Large intestine (tissue), 3 donors: ENCODE measurements at regions not wholly inside any gene's neighbourhood (a gene's known extent, or its start where the extent isn't known, plus 50 kb on each side); places are given as distances from the start of the nearest gene placed in this dataset.

Experiments used
- DNase-seq, 2 donors: peaks; one replicate each; pipeline versions ENCODE4 v3.0.0 to v3.0.0-alpha.2; 2013
- H3K27ac ChIP-seq: one replicate; pipeline ENCODE4 v1.5.1; 2013; ENCODE audit warnings: low read length
- H3K27me3 ChIP-seq: 2 replicates; pipeline ENCODE4 v1.6.1; 2013; ENCODE audit warnings: low read length; ENCODE audit not compliant: control insufficient read depth, insufficient read depth
- H3K36me3 ChIP-seq: 2 replicates; pipeline ENCODE4 v1.6.1; 2013; ENCODE audit warnings: low read length; ENCODE audit not compliant: control insufficient read depth, insufficient read depth
- H3K4me1 ChIP-seq: one replicate; pipeline ENCODE4 v1.6.1; 2013; ENCODE audit warnings: low read length; ENCODE audit not compliant: control insufficient read depth, insufficient read depth
- H3K4me3 ChIP-seq: one replicate; pipeline ENCODE4 v1.5.1; 2013; ENCODE audit warnings: low read length
- H3K9me3 ChIP-seq: one replicate; pipeline ENCODE4 v1.6.1; 2013; ENCODE audit warnings: mild to moderate bottlenecking, low read depth, low read length, moderate library complexity; ENCODE audit not compliant: control insufficient read depth
- WGBS: methylation state at CpG from one replicate; pipeline ENCODE4 v1.1.5; 2013; ENCODE audit warnings: low lambda C conversion rate; ENCODE audit not compliant: insufficient coverage; 5-methylcytosine and 5-hydroxymethylcytosine counted together

GRCh38 chr10:36506697-36507496 lies 618.5 kb upstream of the ANKRD30A start:
- no peaks in the 10 kb centered on the region for H3K36me3 ChIP-seq
- H3K4me1 ChIP-seq: no peaks in the 10 kb centered on the region
- no peaks in the 10 kb centered on the region for H3K27me3 ChIP-seq
- H3K27ac ChIP-seq: no peak overlapping the region
- no peak overlapping the region for H3K4me3 ChIP-seq
- H3K9me3 ChIP-seq: no peaks in the 10 kb centered on the region
- 68% methylated on average over 3 of the region's 5 CpGs for WGBS
- no peak for DNase-seq

- Histone ChIP-seq H3K4me1 (no peaks in the 10 kb centered on the region), H3K27me3 (no peaks in the 10 kb centered on the region), H3K9me3 (no peaks in the 10 kb centered on the region), H3K27ac (no peak overlapping the region), H3K36me3 (no peaks in the 10 kb centered on the region), H3K4me3 (no peak overlapping the region)
- 0% methylated on average over 1 of the region's 4 CpGs for WGBS
- DNase-seq: no peak
These were observed 619.1 kb upstream of the ANKRD30A start for GRCh38 chr10:36506261-36506660.

GRCh38 chr10:36504758-36505157 lies 620.6 kb upstream of the ANKRD30A start:
- no peaks in the 10 kb centered on the region for H3K4me1 ChIP-seq
- no CpG with 5 or more reads among the region's 4 CpGs for WGBS
- H3K4me3 ChIP-seq: no peak overlapping the region
- no peak overlapping the region for H3K27ac ChIP-seq
- H3K27me3 ChIP-seq: no peaks in the 10 kb centered on the region
- DNase-seq: no peak
- no peaks in the 10 kb centered on the region for H3K9me3 ChIP-seq
- H3K36me3 ChIP-seq: no peaks in the 10 kb centered on the region

DNA sequence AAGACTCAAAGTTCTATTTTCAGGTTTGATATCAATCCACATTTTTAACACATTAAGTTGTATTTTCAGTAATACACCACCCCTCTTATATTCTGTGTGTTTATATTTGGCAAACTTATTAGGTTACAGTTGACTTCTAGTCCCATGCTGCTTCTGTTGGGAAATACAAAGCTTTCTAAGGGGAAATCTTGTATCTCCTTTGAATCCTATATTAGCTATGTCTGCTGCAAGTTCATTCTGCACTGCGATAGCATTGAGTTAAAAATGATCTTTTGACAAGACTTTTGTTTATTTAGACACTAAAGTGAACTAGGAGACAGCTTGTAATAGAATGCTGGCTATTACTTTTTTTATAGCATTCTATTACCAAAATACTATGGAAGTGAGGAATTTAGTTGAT lies 625.1 kb upstream of the ANKRD30A start:
- H3K36me3 ChIP-seq: no peaks in the 10 kb centered on the region
- DNase-seq: no peak
- H3K9me3 ChIP-seq: no peaks in the 10 kb centered on the region
- no CpG with 5 or more reads among the region's 1 CpG for WGBS
- H3K27me3 ChIP-seq: no peaks in the 10 kb centered on the region
- H3K27ac ChIP-seq: no peak overlapping the region
- no peak overlapping the region for H3K4me3 ChIP-seq
- no peaks in the 10 kb centered on the region for H3K4me1 ChIP-seq

DNA sequence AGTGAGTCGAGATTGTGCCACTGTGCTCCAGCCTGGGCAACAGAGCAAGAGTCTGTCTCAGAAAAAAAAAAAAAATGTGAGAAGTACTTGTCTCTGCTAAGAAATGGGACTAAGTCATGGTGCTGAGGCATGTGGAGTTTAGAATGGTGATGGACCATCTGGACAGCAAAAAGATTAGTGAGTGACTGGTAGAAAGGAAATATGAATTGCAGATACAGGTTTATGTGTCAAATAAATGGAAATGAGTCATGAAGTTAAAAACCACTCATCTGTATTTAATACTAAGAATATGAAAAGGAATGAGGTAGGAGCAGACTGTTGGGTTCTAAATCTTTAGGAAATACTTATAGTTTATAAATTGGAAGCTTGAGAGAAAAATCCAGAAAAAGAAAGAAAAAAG lies 625.7 kb upstream of the ANKRD30A start:
- no peak for DNase-seq
- no peak overlapping the region for H3K27ac ChIP-seq
- no peaks in the 10 kb centered on the region for H3K4me1 ChIP-seq
- no peaks in the 10 kb centered on the region for H3K27me3 ChIP-seq
- H3K4me3 ChIP-seq: no peak overlapping the region
- no CpG with 5 or more reads among the region's 1 CpG for WGBS
- H3K36me3 ChIP-seq: no peaks in the 10 kb centered on the region
- no peaks in the 10 kb centered on the region for H3K9me3 ChIP-seq

GRCh38 chr10:36496758-36497157 lies 628.6 kb upstream of the ANKRD30A start:
- no peak overlapping the region for H3K27ac ChIP-seq
- WGBS: 60% methylated on average over 1 of the region's 1 CpG
- no peaks in the 10 kb centered on the region for H3K4me1 ChIP-seq
- no peaks in the 10 kb centered on the region for H3K36me3 ChIP-seq
- no peaks in the 10 kb centered on the region for H3K9me3 ChIP-seq
- H3K27me3 ChIP-seq: no peaks in the 10 kb centered on the region
- DNase-seq: no peak
- no peak overlapping the region for H3K4me3 ChIP-seq

DNA sequence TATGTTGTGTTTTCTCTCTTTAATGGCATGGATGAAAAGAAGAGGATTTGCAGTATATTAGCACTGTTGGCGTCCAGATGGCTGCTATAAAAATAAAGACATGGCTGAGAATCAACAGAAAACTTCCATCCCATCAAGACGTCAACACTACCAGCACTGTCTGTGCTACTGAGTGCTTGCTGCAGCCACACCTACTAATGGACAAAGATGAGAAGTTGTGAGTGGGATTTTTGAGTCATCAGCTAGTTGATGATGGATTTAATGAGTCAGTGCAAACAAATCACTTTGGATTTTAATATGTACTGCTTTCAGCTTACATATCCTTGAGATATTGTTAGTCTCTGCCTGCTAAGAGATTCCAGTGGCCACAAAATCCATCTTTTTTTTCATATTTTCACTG lies 631.0 kb upstream of the ANKRD30A start:
- H3K27me3 ChIP-seq: no peaks in the 10 kb centered on the region
- no peak for DNase-seq
- WGBS: 80% methylated on average over 1 of the region's 2 CpGs
- no peaks in the 10 kb centered on the region for H3K4me1 ChIP-seq
- H3K36me3 ChIP-seq: no peaks in the 10 kb centered on the region
- H3K9me3 ChIP-seq: no peaks in the 10 kb centered on the region
- H3K27ac ChIP-seq: no peak overlapping the region
- H3K4me3 ChIP-seq: no peak overlapping the region

GRCh38 chr10:36493516-36493880 lies 631.9 kb upstream of the ANKRD30A start:
- Histone ChIP-seq H3K27ac (no peak overlapping the region), H3K9me3 (no peaks in the 10 kb centered on the region), H3K4me1 (no peaks in the 10 kb centered on the region), H3K4me3 (no peak overlapping the region), H3K36me3 (no peaks in the 10 kb centered on the region), H3K27me3 (no peaks in the 10 kb centered on the region)
- DNase-seq: no peak
- 80% methylated on average over 1 of the region's 1 CpG for WGBS

- DNase-seq: no peak
- WGBS: 100% methylated on average over 1 of the region's 4 CpGs
- H3K27me3 ChIP-seq: no peaks in the 10 kb centered on the region
- no peaks in the 10 kb centered on the region for H3K36me3 ChIP-seq
- H3K9me3 ChIP-seq: no peaks in the 10 kb centered on the region
- H3K27ac ChIP-seq: no peak overlapping the region
- H3K4me1 ChIP-seq: no peaks in the 10 kb centered on the region
- H3K4me3 ChIP-seq: no peak overlapping the region
These were observed 632.5 kb upstream of the ANKRD30A start for GRCh38 chr10:36492590-36493515.

GRCh38 chr10:36491926-36492325 lies 633.5 kb upstream of the ANKRD30A start:
- no peak overlapping the region for H3K27ac ChIP-seq
- no peak for DNase-seq
- H3K4me1 ChIP-seq: no peaks in the 10 kb centered on the region
- no peaks in the 10 kb centered on the region for H3K27me3 ChIP-seq
- WGBS: no CpG with 5 or more reads among the region's 1 CpG
- H3K9me3 ChIP-seq: no peaks in the 10 kb centered on the region
- H3K4me3 ChIP-seq: no peak overlapping the region
- no peaks in the 10 kb centered on the region for H3K36me3 ChIP-seq
